Kasumi-1 (cell line): ENCODE measurements at regions not wholly inside any gene's neighbourhood (a gene's known extent, or its start where the extent isn't known, plus 50 kb on each side); places are given as distances from the start of the nearest gene placed in this dataset.
"Not testable (repeated sequence)": the region's sequence is repeated elsewhere in the genome, so short reads cannot be mapped to it uniquely, and the experiment has no call there.

Source experiments
- DNase-seq, 2 experiments: peaks; one replicate each; lab custom pipeline; 2025; lab: John Stamatoyannopoulos, UW

DNA sequence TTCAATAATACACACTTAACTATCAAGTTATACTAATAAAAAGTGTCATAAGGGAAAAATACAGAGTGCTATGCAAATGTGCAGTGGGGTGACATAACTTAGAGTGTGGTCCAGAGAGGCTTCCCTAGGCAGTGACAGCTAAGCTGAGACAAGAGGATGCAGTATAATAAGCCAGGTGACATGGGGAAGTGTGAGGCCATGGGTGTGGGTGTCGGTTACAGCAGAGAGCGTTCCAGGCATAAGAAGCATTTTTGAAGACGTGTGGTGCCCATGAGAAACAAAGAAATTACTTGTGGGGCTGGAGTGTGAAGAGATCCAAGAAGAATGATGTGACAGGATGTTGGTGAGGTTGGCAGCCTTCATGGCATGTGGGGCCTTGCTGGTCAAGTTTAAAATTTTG lies 78.1 kb upstream of the PICALM start:
- DNase-seq = no peak

DNA sequence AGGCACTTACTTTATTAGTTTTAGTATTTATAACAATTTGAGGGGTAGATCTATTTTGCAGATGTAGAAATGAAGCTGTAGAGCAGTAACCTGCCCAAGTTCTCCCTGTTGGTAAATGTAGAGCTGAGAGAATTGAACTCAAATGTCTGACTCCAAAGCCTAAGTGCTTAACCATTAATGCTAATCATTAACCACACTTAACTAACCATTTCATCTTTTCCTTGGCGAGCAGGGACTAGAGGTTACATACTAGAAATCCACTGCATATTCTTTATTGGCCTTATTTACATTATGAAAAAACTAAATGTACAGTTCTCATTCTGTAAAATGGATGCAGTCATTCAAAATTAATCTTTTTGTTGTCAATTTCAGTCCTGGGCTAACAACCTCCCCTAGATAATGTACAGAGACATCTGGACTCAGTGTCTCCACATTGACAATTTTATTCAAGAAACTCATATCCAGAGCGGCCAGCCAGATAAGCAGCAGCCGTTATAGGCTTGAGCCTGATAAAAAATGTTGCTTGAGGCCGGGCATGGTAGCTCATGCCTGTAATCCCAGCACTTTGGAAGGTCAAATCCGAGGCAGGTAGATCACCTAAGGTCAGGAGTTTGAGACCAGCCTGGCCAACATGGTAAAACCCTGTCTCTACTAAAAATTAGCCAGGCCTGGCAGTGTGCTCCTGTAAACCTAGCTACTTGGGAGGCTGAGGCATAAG lies 76.7 kb upstream of the PICALM start:
- DNase-seq = no peak

DNA sequence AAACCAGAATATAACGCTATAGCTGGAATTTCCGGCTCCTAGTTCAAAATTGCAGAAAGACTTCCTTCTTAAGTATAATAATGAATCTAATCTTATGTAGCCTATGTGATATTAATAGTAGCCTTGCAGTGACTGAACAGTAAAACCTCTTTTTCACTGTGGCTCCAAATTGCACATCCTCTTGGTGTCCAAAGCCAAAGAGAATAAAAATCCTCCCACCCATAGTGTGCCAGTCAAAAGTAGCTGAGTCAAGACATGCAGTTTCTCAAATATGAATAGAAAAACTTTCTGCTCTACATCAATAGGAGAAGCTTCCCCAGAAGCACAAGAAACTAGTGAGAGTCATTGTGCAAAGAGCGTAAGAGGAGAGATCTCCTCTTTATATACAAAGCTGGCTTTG lies 76.0 kb upstream of the PICALM start:
- no peak for DNase-seq

DNA sequence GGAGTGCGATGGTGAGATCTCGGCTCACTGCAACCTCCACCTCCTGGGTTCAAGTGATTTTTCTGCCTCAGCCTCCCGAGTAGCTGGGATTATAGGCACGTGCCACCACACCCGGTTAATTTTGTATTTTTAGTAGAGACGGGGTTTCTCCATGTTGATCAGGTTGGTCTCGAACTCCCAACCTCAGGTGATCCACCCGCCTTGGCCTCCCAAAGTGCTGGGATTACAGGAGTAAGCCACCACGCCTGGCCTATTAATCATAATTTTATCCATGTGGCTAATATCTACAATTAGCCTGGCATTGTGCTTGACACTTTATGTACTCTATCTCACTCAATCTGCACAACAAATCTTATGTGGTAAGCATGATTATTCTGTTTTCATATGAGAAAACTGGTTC lies 75.2 kb upstream of the PICALM start:
- DNase-seq = not testable (repeated sequence)

DNA sequence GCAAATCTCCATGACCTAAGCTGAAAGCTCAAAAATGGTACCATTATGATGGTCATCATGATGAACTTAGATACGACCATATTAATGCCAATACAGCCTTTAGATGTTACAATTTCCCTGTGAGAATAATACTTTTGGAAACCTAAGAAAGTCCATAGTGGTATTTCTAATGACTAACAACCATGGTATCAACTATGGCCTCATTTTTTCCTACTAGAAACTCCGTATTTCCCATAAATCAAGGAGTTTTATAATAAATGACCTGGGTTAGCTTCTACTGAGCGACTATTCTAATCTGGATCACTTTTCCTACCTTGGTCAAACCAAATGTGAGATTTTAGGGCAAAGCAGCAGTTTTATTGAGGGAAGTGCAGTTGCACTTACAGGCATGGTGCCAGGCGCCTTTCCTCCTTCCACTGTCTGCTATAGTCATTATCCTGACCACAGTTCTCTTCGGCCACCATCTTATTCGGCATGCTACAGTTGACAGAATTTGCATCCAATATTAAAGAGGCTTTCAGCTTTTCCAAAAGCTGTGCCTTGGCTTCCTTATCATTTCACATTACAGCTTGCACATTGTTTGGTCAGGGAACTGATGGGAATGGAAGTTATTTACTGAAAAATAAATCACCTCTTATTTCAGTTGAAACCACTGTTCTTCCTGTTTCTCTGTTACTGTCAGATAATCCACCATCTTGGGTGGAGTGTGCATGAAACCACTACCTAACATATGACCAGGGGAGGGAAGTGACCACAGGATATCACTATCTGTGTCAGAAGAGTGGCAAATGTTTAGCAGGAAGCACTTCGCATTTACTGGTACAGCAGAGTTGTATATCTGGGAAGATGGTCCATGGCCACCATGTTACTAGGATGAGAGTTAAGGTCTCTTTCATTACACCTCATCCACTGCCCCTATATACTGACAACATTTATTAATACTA lies 74.5 kb upstream of the PICALM start:
- peak in 1 of 2 experiments; percentile 18 for DNase-seq

DNA sequence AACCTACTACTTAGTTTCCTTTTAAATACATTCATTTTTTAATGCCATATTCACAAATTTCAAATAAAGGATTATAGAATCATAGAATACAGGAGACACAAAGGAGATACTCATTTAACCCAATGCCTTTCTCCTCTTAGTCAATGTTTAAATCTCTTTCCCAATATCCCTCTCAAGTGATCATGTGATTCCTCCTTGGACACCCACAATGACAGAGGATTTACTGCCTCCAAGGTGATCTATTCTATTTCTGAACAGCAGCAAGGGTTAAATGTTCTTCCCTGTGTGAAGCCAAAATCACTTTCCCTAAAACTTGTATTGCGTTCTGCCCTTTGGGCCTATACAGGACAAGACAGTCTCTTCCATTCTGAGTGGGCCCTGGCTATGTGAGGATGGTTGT lies 73.3 kb upstream of the PICALM start:
- no peak for DNase-seq

DNA sequence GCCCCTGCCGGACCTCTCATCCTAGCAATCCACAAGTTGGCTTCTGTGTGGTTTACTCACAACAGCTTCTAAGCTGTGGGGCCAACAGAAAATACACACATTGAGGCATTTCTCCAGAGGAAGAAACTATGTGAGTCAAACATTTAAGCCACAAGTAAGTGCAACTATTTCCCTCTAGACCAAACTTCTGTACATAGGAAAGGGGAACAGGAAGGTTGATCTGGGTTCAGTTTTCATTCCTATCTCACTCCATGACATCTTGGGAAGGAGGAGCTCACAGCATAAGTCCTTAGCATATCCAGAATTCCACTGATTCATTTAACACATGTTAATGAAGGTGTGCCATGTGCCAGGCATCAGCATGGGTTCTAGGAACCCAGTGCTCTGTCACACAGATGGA lies 72.8 kb upstream of the PICALM start:
- peak; percentile 49 to 51 for DNase-seq

DNA sequence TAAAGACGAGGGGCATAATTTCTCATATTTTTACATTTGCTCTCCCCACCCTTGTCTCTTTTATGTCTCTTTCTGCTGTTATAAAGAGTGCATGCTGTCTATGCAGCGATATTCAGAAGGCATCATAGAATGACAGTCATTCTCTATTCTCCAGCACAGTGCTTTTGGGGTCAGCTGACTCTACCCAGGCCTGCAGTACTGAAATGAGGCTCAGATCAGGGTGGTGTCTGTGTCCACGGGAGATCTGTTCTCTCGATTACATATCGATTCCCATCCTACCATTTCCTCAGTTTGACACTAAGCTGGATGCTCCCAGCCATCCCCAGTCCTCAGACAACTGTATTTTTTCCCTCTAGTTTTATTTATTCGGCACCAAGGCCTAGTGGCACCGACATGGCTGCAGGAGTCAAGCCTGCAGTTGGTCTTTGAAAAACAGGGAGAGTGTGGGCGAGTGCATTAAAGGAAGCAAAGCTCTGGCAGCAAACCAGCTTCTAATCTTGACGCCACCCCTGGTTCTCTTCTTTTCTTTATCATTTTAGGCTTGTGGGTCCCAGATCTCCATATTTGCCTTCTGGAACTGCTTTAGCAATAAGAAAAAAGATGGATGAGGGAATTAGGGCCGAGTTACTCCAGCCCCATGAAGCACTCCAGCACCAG lies 71.6 kb upstream of the PICALM start:
- no peak for DNase-seq

DNA sequence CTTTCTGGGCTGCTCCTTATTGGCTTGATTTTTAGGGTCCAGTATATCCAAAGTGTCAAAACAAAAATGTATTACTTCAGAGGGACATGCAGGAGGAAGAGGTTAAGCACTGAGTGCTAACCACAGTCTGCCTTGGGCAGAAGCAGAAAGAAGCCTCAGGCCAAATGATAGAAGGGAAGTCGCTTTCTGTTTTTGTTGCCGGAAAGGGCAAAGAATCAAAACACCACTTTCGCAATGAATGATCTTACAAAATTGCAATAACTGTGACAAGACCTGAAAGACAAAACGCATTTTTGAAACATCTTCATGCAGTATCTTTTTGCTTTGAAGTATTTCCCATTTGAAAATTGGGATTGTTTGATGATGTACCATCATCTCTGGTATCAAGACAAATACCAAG lies 70.1 kb upstream of the PICALM start:
- DNase-seq = peak; percentile 77 to 80

DNA sequence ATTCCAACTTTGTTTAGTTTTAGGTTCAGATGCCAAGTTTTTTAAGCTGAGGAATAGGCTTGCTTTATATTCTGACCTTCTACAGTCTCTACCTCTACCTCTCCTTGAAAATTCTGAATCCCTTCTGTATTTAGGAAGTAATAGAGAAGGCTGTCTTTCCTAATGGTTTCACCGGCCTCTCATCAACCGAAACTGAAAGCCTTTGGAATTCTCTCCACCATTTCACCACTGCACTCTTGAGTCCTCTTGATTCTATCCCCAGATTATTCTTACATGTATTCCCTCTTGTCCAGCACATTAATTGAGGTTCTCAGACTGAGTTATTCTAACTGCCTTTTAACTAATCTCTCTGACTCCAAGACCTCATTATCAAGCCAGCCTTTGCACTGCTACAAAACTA lies 67.7 kb upstream of the PICALM start:
- no peak for DNase-seq

DNA sequence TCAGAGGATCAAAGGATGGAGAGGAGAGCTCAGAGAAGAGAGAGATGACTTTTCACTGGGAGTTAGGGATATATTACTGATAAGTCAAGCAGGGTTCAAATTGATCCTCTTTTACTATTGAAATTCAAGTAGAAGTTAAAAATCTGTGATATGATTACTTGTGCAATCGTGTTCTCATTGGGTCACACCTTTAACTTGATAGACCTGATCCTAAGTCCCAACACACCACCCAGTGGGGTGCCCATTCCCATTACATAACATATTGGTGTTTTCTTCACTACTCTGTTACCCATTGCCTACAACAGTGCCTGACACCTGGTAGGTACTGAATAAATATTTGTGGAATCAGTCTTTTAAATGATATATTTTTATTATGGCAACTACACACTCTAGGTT lies 66.4 kb upstream of the PICALM start:
- DNase-seq = no peak

DNA sequence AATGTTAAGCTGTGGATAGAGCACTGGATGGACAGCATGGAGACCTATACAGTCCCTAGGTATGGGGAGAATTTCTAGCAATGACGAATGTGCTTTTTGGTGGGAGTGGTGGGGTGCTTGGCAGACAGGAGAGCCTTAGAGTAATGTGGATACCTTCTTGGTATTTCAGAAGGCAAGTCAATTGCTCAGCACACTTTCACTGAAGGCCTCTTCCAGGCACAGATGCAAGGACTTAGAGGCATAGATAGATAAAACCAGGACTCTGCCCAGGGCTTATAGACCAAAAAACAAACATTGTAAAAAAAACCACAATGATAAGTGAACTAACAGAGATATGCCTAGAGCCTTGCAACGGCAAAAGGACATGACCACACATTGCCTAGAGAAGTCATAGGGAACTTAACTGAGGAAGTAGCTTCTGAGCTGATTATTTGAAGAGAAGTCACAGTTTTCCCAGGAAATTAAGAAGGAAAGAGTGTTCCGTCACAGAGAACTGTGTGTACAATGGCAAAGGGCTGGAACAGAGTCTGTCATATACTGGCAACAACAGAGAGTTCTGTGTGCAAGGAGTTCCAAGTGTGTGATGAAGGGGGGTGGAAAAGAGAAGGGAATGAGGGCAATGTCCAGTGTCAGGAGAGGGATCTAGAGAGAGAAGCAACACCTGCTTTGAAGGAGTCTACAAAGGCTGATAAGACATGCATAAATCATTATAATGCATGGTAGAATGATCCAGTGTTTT lies 65.9 kb upstream of the PICALM start:
- peak; percentile 52 to 58 for DNase-seq

DNA sequence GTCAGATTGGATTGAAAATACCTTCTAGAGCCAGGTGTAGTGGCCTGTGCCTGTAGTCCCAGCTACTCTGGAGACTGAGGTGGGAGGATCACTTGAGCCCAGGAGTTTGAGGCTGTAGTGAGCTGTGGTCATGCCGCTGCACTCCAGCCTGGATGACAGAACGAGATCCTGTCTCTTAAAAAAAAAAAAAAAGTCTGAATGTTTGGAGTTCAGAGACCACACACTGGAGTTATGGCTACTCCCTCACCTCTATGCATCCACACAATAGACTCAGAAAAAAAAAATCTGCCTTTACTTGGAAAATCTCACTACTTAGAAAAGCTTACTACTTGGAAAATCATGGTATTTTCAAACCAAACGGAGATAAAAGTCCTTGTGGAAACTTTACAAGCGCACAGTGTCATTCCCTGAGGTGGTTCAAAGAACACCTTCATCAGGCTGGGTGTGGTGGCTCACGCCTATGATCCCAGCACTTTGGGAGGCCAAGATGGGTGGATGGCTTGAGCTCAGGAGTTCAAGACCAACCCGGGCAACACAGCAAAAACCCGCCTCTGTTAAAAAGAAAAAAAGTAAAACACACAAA lies 63.9 kb upstream of the PICALM start:
- no peak for DNase-seq

DNA sequence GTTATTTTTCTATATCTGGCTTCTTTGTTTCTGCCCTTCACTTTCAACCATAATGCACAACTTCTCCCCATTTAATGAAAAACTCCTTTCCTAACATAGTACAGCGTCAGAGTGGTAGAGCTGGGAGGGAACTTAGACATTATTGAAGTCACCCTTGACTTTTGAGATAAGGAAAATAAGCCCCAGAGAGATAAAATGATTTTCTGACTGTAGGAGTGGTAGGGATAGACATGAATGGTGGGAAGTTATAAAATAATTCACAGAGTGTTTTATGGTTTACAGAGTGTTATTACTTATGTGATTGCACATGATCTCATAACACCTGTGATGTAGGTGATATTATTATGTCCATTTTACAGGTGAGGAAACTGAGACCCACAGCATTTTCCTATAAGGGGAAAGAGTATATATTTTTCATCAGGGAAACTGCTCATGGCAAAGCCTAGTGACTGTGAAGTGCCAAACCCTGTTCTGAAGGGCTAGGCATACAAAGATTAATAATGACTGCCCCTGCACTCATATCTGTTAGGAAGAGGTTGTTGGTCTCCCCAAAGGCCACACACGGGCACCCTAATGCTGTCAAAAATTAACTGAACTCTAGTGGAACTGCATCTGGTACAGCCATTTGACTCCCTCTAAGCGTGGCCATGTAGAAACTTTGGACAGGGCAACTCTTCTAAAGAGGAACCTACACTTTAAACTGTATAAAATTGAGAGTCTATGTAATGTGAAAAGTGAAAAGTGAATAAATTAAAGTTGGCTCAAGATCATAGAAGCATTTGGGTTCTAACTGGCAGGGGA lies 61.1 kb upstream of the PICALM start:
- no peak for DNase-seq

DNA sequence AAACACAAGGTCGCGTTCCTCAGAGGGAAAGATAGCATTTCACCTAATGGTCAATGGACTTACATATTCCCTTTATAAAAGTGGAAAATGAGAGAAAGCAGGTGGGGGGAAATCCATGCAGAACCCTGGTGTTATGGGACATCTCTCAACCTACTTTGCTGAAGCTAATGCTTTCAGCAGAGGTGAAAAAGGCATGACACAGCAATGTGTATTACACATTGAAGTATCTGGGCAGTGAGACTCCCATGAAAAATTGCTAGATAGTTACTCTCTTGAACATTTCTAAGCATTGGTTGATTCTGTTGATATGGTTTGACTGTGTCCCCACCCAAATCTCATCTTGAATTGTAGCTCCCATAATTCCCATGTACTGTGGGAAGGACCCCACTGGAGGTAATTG lies 60.0 kb upstream of the PICALM start:
- no peak for DNase-seq

DNA sequence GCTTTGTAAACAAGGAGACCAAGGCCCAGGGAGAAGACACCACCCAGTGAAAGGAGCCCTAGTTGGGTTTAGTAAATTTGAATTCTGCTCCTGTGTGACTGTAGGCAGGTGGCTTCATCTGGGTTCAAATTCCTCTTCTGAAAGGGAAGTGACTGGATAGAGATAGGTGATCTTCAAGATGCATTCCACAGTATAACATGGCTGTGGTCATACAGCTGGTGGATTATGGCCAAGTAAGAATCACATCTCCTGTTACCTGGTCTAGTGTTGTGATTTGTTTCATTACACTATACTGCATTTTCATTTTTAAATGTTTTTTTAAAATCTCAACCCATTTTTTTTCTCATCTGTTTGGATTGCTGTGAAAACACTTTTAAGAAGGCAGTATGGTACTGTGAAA lies 58.0 kb upstream of the PICALM start:
- no peak for DNase-seq

DNA sequence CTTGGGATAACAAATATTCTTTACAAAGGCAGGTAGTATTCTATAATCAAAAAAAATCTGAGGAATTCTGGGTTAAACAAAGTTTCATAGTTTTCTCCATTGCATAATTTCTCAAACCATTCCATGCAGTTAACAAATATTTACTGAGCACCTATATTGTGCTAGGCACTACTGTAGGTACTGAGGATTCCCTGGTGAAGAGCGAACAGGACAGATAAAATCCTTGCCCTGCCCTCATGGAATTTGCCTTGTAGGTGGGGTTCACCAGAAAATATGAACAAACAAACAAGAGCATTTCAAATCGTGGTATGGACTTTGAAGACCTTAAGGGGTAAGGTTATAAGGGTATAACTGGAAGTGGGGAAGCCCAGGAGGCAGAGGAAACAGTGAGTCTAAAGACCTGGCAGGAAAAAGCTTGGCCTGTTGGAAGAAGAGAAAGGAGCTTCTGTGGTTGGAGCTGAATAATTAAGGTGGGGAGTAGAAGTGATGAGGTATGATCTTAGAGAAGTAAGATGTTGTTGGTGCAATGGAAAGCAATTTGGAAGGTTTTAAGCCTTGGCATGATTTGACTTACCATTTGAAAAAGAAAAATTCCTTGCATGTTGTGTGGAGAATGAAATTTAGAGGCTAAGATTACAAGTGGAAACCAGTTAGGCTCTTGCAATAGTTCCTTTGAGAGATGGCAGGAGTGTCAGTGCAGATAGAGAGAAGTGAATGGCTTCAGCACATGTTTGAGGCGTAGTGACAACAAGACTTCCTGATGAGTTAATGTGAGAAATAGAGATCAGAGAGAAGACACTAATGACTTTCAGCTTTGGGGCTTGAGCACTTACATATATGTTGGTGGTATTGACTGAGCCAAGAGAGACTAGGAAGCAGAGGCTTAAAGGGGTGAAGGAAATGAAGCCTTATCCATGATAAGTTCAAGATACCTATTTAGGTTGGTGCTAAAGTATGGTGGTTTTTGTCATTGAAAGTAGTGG lies 55.7 kb upstream of the PICALM start:
- DNase-seq = no peak

DNA sequence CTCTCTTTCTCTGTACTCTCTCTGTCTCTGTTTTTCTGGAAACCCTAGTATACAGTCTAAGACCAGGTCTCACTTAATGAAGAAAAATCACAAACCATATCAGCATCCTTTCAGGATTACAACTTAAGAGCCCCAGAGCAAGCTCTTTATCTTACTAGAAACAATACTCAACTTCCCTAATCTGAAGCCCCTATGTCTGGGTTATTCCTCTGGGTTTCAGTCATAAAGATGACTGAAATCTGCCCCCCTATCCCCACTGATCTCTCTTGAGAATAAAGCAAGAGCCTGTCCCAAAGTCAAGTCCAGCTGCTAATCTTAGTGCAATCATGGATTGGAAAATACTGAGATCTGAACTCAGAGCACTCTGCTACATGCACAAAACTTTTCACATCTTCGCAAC lies 53.9 kb upstream of the PICALM start:
- no peak for DNase-seq

DNA sequence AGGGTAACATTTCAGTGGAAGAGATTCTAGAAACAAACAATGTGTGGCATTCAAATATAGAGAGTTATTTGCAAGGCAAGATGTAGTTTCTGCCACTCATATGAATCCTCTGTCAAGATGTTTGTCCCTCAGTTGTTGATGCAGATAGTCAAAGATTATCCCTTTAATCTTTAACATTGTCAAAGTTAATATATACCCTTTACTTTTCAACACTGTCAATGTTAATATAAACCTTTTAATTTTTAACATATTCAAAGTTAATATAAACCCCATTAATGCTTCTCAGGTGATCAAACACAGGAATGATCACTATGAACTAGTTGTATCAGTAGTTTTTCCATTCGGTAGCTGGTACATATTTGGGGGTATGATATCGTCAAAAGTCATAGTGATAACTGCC lies 51.9 kb upstream of the PICALM start:
- DNase-seq = no peak

DNA sequence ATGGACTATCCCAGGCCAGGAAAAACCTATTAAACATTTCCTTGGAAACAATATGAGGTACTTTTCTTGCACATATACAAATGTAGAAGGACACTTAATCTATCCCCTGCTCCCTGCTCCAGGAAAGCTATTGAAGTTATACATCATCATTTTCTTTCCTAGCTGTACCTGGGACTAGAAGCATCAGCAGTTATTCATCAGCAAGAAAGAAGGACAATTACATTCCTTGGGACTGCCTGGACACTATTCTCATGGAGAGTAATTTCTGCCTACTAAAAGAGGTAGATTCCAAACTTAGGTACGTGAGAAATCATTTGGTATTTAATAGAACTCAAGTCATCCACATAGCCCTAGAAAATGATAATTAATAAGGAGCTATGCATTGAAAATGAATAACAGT lies 51.0 kb upstream of the PICALM start:
- DNase-seq = no peak
